Natural killer cell (primary cell): ENCODE measurements at regions not wholly inside any gene's neighbourhood (a gene's known extent, or its start where the extent isn't known, plus 50 kb on each side); places are given as distances from the start of the nearest gene placed in this dataset.

Source experiments
- ATAC-seq, 3 donors: fragments of 150-1000 bp in 2 of 3; fragments of 200-7000 bp in 1 of 3; cut with Tn5 transposase; 1 replicate in 1 of 3; 2 replicates in 2 of 3; pipeline ENCODE4 v1.10.0; 2021; ENCODE audit warnings: mild to moderate bottlenecking in 2 of 3, moderate library complexity in 2 of 3
- DNase-seq, 2 donors: peaks; one replicate each; pipeline versions ENCODE4 v3.0.0 to v3.0.0-alpha.2; 2013 to 2021; ENCODE audit warnings: mixed read lengths in 1 of 2
- H3K27ac ChIP-seq: one replicate; pipeline ENCODE4 v1.5.1; 2013; ENCODE audit warnings: mild to moderate bottlenecking, low read length
- H3K27me3 ChIP-seq: one replicate; pipeline ENCODE4 v1.6.1; 2013; ENCODE audit warnings: low read length; ENCODE audit not compliant: control insufficient read depth, insufficient read depth
- H3K36me3 ChIP-seq: one replicate; pipeline ENCODE4 v1.6.1; 2013; ENCODE audit warnings: low read length; ENCODE audit not compliant: control insufficient read depth, insufficient read depth
- H3K4me1 ChIP-seq: one replicate; pipeline ENCODE4 v1.6.1; 2013; ENCODE audit warnings: low read length; ENCODE audit not compliant: control insufficient read depth, insufficient read depth
- H3K4me3 ChIP-seq: one replicate; pipeline ENCODE4 v1.5.1; 2013; ENCODE audit warnings: low read length
- H3K9me3 ChIP-seq: one replicate; pipeline ENCODE4 v1.6.1; 2013; ENCODE audit warnings: low read length; ENCODE audit not compliant: control insufficient read depth, insufficient read depth
- H3K27ac Mint-ChIP-seq, 2 donors: one replicate each; pipeline ENCODE4 v1.8.0; 2022; ENCODE audit warnings: mild to moderate bottlenecking in 2 of 2, mixed read lengths in 2 of 2, moderate library complexity in 1 of 2
- H3K27me3 Mint-ChIP-seq, 2 donors: one replicate each; pipeline ENCODE4 v1.8.0; 2022; ENCODE audit warnings: low read depth in 2 of 2, mixed read lengths in 2 of 2
- H3K36me3 Mint-ChIP-seq: one replicate; pipeline ENCODE4 v1.8.0; 2022; ENCODE audit warnings: mixed read lengths
- H3K4me1 Mint-ChIP-seq, 2 donors: one replicate each; pipeline ENCODE4 v1.8.0; 2022; ENCODE audit warnings: mixed read lengths in 2 of 2
- H3K4me3 Mint-ChIP-seq: one replicate; pipeline ENCODE4 v1.8.0; 2022; ENCODE audit warnings: mild to moderate bottlenecking, moderate library complexity, mixed read lengths
- H3K9me3 Mint-ChIP-seq, 2 donors: one replicate each; pipeline ENCODE4 v1.8.0; 2022; ENCODE audit warnings: mixed read lengths in 2 of 2
- WGBS: methylation state at CpG from one replicate; pipeline ENCODE4 v1.1.7; 2013; ENCODE audit warnings: missing lambda C conversion rate; ENCODE audit not compliant: insufficient coverage; 5-methylcytosine and 5-hydroxymethylcytosine counted together
- intact Hi-C: fragments of 100-400 bp; cut with micrococcal nuclease; formaldehyde crosslinking; loops from one replicate; pipeline ENCODE4 v1.14.2; 2022
- TF ChIP-seq, protein P1 (sequence below): fragments of 200-600 bp; IDR thresholded peaks from one replicate; pipeline ENCODE4 v1.8.0; 2022; ENCODE audit warnings: antibody characterized with exemption

DNA sequence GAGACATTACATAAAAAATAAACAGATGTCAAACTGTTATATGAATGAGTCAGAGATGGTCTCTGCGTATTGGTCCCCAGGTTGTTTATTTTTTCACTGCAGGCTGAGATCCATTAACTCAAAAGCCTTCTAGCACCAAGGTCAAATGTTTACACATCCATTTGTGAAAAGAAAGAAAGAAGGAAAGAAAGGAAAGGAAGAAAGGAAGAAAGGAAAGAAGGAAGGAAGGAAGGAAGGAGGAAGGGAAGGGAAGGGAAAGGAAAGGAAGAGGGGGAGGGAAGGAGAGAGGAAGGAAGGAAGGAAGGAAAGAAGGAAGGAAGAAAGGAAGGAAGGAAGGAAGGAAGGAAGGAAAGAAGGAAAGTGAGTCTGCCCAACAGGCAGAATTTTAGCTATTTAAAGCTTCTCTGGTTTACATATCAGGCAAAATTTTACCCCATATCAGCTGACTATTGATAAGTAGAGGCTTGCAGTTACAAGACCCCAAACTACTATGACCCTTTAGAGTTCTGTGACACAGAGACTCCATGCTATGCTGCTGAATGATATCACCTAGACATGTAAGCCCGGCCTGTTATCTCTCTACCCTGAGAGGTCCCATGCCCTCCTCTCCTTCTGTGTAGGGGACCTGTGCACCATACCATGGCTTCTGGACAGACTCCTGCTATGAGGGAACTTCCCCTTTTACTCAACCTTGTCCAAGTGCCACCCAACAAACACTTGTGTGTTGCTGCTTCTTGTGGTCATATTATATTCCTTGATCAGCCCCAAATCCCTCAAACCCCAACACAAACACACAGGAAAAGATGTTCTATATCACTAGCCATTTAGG is 59.0 kb downstream of the DRD1 start:
- no peaks in the 10 kb centered on the region for H3K9me3 ChIP-seq
- DNase-seq (no peak), ATAC-seq (no peak)
- H3K27ac ChIP-seq: no peak overlapping the region
- Mint-ChIP-seq H3K36me3 (no peaks in the 10 kb centered on the region), H3K27me3 (peaks cover 5 to 21% of the 10 kb centered on the region in 2 donors), H3K4me1 (no peaks in the 10 kb centered on the region), H3K27ac (no peak overlapping the region), H3K9me3 (no peaks in the 10 kb centered on the region), H3K4me3 (no peak overlapping the region)
- WGBS: 100% methylated on average over 1 of the region's 2 CpGs
- TF ChIP-seq, protein P1, sequence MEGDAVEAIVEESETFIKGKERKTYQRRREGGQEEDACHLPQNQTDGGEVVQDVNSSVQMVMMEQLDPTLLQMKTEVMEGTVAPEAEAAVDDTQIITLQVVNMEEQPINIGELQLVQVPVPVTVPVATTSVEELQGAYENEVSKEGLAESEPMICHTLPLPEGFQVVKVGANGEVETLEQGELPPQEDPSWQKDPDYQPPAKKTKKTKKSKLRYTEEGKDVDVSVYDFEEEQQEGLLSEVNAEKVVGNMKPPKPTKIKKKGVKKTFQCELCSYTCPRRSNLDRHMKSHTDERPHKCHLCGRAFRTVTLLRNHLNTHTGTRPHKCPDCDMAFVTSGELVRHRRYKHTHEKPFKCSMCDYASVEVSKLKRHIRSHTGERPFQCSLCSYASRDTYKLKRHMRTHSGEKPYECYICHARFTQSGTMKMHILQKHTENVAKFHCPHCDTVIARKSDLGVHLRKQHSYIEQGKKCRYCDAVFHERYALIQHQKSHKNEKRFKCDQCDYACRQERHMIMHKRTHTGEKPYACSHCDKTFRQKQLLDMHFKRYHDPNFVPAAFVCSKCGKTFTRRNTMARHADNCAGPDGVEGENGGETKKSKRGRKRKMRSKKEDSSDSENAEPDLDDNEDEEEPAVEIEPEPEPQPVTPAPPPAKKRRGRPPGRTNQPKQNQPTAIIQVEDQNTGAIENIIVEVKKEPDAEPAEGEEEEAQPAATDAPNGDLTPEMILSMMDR: no peak
- H3K36me3 ChIP-seq: no peaks in the 10 kb centered on the region
- H3K4me1 ChIP-seq: no peaks in the 10 kb centered on the region
- intact Hi-C loops: no loop called here
- H3K4me3 ChIP-seq: no peak overlapping the region
- peaks cover 3% of the 10 kb centered on the region for H3K27me3 ChIP-seq

DNA sequence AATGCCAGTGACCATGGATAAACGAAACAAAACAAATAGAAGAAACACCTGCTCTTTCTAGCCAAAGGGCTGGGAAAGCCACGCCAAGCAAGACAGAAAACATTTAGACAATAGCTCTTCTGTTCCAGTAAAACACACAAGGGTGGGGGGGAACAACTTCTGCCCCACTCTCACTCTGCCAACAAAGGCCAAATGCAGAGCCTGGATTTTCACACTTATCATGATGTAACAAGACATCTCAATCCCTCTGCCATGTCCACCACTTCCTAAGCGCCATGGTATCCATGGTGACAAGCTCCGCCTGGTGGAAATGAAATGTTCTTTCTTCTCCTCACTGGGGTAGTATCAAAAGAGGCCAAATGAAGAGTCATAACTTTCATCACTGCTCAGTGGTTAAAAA is 60.6 kb downstream of the DRD1 start:
- no peaks in the 10 kb centered on the region for H3K9me3 ChIP-seq
- intact Hi-C loops: no loop called here
- H3K4me1 ChIP-seq: no peaks in the 10 kb centered on the region
- no peak overlapping the region for H3K27ac ChIP-seq
- no peak overlapping the region for H3K27ac Mint-ChIP-seq
- H3K27me3 ChIP-seq: peaks cover 5% of the 10 kb centered on the region
- peaks cover 5 to 21% of the 10 kb centered on the region in 2 donors for H3K27me3 Mint-ChIP-seq
- no peaks in the 10 kb centered on the region for H3K4me1 Mint-ChIP-seq
- H3K36me3 Mint-ChIP-seq: no peaks in the 10 kb centered on the region
- no peaks in the 10 kb centered on the region for H3K9me3 Mint-ChIP-seq
- ATAC-seq (no peak), DNase-seq (no peak)
- H3K4me3 Mint-ChIP-seq: no peak overlapping the region
- no peak overlapping the region for H3K4me3 ChIP-seq
- H3K36me3 ChIP-seq: no peaks in the 10 kb centered on the region
- TF ChIP-seq, protein P1: no peak
- 81% methylated on average over 4 of the region's 4 CpGs for WGBS

DNA sequence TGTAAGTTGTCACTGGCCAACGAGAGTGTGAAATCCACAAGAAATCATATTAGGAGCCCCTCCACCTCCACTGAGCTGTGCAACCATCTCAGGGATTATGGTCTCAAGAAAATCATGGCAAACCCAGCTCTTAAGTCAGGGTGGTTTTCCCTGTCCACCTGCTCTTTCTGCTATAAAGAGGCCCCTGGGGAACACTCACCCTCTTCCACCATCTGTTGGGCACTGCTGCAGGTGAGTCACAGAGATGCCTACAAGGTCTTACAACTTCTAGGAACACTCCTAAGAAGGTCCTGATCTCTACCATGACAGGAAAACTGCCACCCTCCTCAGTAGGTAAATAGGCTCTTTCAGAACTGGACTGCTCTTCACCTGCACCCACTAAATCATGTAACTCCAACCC is 61.8 kb downstream of the DRD1 start:
- intact Hi-C loops: no loop called here
- TF ChIP-seq, protein P1: no peak
- DNase-seq (no peak), ATAC-seq (no peak)
- Mint-ChIP-seq H3K36me3 (no peaks in the 10 kb centered on the region), H3K27ac (no peak overlapping the region), H3K4me1 (no peaks in the 10 kb centered on the region), H3K27me3 (peaks cover 10 to 24% of the 10 kb centered on the region in 2 donors), H3K9me3 (no peaks in the 10 kb centered on the region), H3K4me3 (no peak overlapping the region)
- Histone ChIP-seq H3K27me3 (peaks cover 5% of the 10 kb centered on the region), H3K4me1 (no peaks in the 10 kb centered on the region), H3K4me3 (no peak overlapping the region), H3K9me3 (no peaks in the 10 kb centered on the region), H3K27ac (no peak overlapping the region), H3K36me3 (no peaks in the 10 kb centered on the region)
- WGBS: 100% methylated on average over 1 of the region's 1 CpG

DNA sequence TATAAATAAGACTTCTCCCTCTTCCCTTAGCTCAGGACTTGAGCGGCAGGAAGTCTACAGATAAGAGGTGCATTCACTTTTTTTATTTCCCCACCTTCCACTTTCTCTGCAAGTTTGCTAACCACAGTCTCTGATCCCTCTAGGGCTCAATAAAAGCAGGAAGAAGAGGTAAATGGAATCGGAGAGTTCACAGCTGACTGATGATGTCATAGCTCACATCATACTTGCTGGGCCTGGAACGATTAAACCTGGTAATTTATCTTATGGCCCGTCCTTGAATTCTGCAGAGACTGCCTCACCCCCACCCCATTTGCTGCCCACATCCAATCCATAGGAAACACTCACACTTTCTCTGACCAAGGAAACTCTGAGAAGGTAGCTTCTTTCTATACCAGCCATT is 62.9 kb downstream of the DRD1 start:
- H3K36me3 ChIP-seq: no peaks in the 10 kb centered on the region
- H3K4me3 ChIP-seq: no peak overlapping the region
- TF ChIP-seq, protein P1: no peak
- no peak overlapping the region for H3K27ac ChIP-seq
- no peak overlapping the region for H3K4me3 Mint-ChIP-seq
- intact Hi-C loops: no loop called here
- H3K27me3 ChIP-seq: peaks cover 5% of the 10 kb centered on the region
- no peaks in the 10 kb centered on the region for H3K36me3 Mint-ChIP-seq
- H3K27me3 Mint-ChIP-seq: peaks cover 10 to 21% of the 10 kb centered on the region in 2 donors
- no peak overlapping the region for H3K27ac Mint-ChIP-seq
- H3K9me3 ChIP-seq: no peaks in the 10 kb centered on the region
- H3K4me1 Mint-ChIP-seq: no peaks in the 10 kb centered on the region
- no peaks in the 10 kb centered on the region for H3K9me3 Mint-ChIP-seq
- DNase-seq (no peak), ATAC-seq (no peak)
- no peaks in the 10 kb centered on the region for H3K4me1 ChIP-seq
- 84% methylated on average over 4 of the region's 4 CpGs for WGBS
